H1 (cell line): ENCODE measurements at regions not wholly inside any gene's neighbourhood (a gene's known extent, or its start where the extent isn't known, plus 50 kb on each side); places are given as distances from the start of the nearest gene placed in this dataset.

Source experiments
- ASH2L ChIP-seq: fragments of 200-600, 300-600 bp; sonication (generic); IDR thresholded peaks from one replicate; pipeline ENCODE4 v1.7.1; 2017; ENCODE audit warnings: low read length
- CHD1 ChIP-seq: IDR thresholded peaks from 2 replicates; pipeline ENCODE4 v1.6.1; 2012; ENCODE audit warnings: low read depth, low read length, improper control_type of control experiment
- CHD7 ChIP-seq: fragments of 300-600 bp; sonication (generic); IDR thresholded peaks from 2 replicates; pipeline ENCODE4 v1.7.1; 2012; ENCODE audit warnings: low read length, moderate library complexity, mild to moderate bottlenecking, inconsistent platforms; ENCODE audit not compliant: insufficient replicate concordance
- EP300 ChIP-seq, 2 experiments: IDR thresholded peaks; 1 replicate in 1 of 2; 2 replicates in 1 of 2; pipeline ENCODE4 v1.6.1; 2011 to 2012; ENCODE audit warnings: low read depth in 2 of 2, low read length in 2 of 2, mild to moderate bottlenecking in 2 of 2, borderline replicate concordance in 1 of 2, inconsistent platforms in 1 of 2, moderate library complexity in 1 of 2
- JUN ChIP-seq: IDR thresholded peaks from 2 replicates; pipeline ENCODE4 v1.6.1; 2011; ENCODE audit warnings: low read depth, mild to moderate bottlenecking, improper control_type of control experiment, low read length
- KDM5A ChIP-seq: fragments of 200-600 bp; IDR thresholded peaks from 2 replicates; pipeline ENCODE4 v1.7.1; 2012; ENCODE audit warnings: mild to moderate bottlenecking, low read length, inconsistent platforms, mixed read lengths
- RBBP5 ChIP-seq: IDR thresholded peaks from 2 replicates; pipeline ENCODE4 v1.7.1; 2012; ENCODE audit warnings: low read depth, mild to moderate bottlenecking, inconsistent platforms, low read length, moderate library complexity, borderline replicate concordance
- SRF ChIP-seq: IDR thresholded peaks from 2 replicates; pipeline ENCODE4 v1.6.1; 2011; ENCODE audit warnings: mild to moderate bottlenecking, low read depth, low read length, moderate library complexity
- TEAD4 ChIP-seq: IDR thresholded peaks from 2 replicates; pipeline ENCODE4 v1.6.1; 2012; ENCODE audit warnings: low read depth, low read length, inconsistent platforms, mixed read lengths
- USF2 ChIP-seq: IDR thresholded peaks from 2 replicates; pipeline ENCODE4 v1.6.1; 2011; ENCODE audit warnings: low read length, improper control_type of control experiment

GRCh38 chr7:142581341-142581740, 167.9 kb upstream of the PRSS1 start (continued):
- TF ChIP-seq CHD7 = no peak
- TF ChIP-seq TEAD4 = no peak
- TF ChIP-seq ASH2L = no peak
- TF ChIP-seq EP300 (IDR thresholded peaks at IDR 0.05; ENCODE audit: borderline replicate concordance in 1 of 2, low read depth in 2 of 2, low read length in 2 of 2) = no peak
- no peak for TF ChIP-seq JUN
- TF ChIP-seq USF2 = no peak
- no peak for TF ChIP-seq CHD1
- no peak for TF ChIP-seq RBBP5
- TF ChIP-seq KDM5A = no peak
- TF ChIP-seq SRF = no peak
